ENCODE measurements at regions not wholly inside any gene's neighbourhood (a gene's known extent, or its start where the extent isn't known, plus 50 kb on each side); places are given as distances from the start of the nearest gene placed in this dataset.

GRCh38 chr6:168741942-168742782, 301.2 kb downstream of the SMOC2 start:
- no peak for DNase-seq

GRCh38 chr6:168741305-168741704, 300.3 kb downstream of the SMOC2 start:
- DNase-seq, result no peak

GRCh38 chr6:168739381-168739780, 298.4 kb downstream of the SMOC2 start:
- DNase-seq, result no peak

- DNase-seq, result no peak
These were observed 296.5 kb downstream of the SMOC2 start for GRCh38 chr6:168737481-168737880.

- DNase-seq, result no peak
These were observed 296.0 kb downstream of the SMOC2 start for GRCh38 chr6:168737014-168737413.

GRCh38 chr6:168736039-168736438, 295.1 kb downstream of the SMOC2 start:
- no peak for DNase-seq

- DNase-seq, result no peak
These were observed 294.4 kb downstream of the SMOC2 start for GRCh38 chr6:168735268-168735949.

- no peak for DNase-seq
These were observed 293.5 kb downstream of the SMOC2 start for GRCh38 chr6:168734523-168734922.

GRCh38 chr6:168732676-168733075, 291.7 kb downstream of the SMOC2 start:
- no peak for DNase-seq

- no peak for DNase-seq
These were observed 290.1 kb downstream of the SMOC2 start for GRCh38 chr6:168730931-168731716.

GRCh38 chr6:168728056-168728455, 287.1 kb downstream of the SMOC2 start:
- no peak for DNase-seq

- DNase-seq, result no peak
These were observed 285.4 kb downstream of the SMOC2 start for GRCh38 chr6:168726312-168726856.

GRCh38 chr6:168725802-168726201, 284.8 kb downstream of the SMOC2 start:
- no peak for DNase-seq

GRCh38 chr6:168724669-168725570, 283.9 kb downstream of the SMOC2 start:
- DNase-seq, result no peak

GRCh38 chr6:168724033-168724432, 283.0 kb downstream of the SMOC2 start:
- DNase-seq, result no peak

- DNase-seq, result no peak
These were observed 281.4 kb downstream of the SMOC2 start for GRCh38 chr6:168722397-168722796.

GRCh38 chr6:168721571-168721970, 280.6 kb downstream of the SMOC2 start:
- DNase-seq, result no peak

- DNase-seq, result no peak
These were observed 278.9 kb downstream of the SMOC2 start for GRCh38 chr6:168719901-168720300.

- DNase-seq, result no peak
These were observed 278.0 kb downstream of the SMOC2 start for GRCh38 chr6:168718821-168719475.
